ENCODE measurements at regions not wholly inside any gene's neighbourhood (a gene's known extent, or its start where the extent isn't known, plus 50 kb on each side); places are given as distances from the start of the nearest gene placed in this dataset.
A peak's percentile ranks its signal among the peaks of the same experiment; 100 is the strongest.

- Histone ChIP-seq H3K36me3 (ENCODE audit: control insufficient read depth in 4 of 4, insufficient read depth in 3 of 4, low read depth in 1 of 4, low read length in 3 of 4) (no peaks in the 10 kb centered on the region), H3K27me3 (ENCODE audit: control insufficient read depth in 4 of 4, insufficient read depth in 4 of 4, low read length in 3 of 4) (no peaks in the 10 kb centered on the region), H3K27ac (ENCODE audit: low read depth in 1 of 2, low read length in 2 of 2) (no peak overlapping the region), H3K9me3 (ENCODE audit: control insufficient read depth in 4 of 4, low read length in 3 of 4) (no peaks in the 10 kb centered on the region), H3K4me3 (ENCODE audit: low read depth in 1 of 3, low read length in 3 of 3) (no peak overlapping the region), H3K9ac (ENCODE audit: low read depth in 1 of 2, low read length in 2 of 2) (no peak overlapping the region), H3K4me1 (ENCODE audit: control insufficient read depth in 4 of 4, insufficient read depth in 4 of 4, low read length in 3 of 4) (peaks cover 0 to 2% (median 0%) of the 10 kb centered on the region in 4 donors)
- TF ChIP-seq RAD21 (IDR thresholded peaks at IDR 0.05) (peak; percentile 52 to 72), FOXA2 (IDR thresholded peaks at IDR 0.05) (no peak), TAF1 (conservative IDR thresholded peaks at IDR 0.05) (no peak), RXRA (IDR thresholded peaks at IDR 0.05) (no peak), CTCF (IDR thresholded peaks at IDR 0.05; ENCODE audit: low read depth, low read length, missing input control) (peak; percentile 64), SP1 (IDR thresholded peaks at IDR 0.05) (no peak), JUND (IDR thresholded peaks at IDR 0.05) (no peak), HNF4A (conservative IDR thresholded peaks at IDR 0.05) (peak in 1 of 2 donors; percentile 15)
- WGBS, result 34% methylated on average over 12 of the region's 12 CpGs
- no peak for DNase-seq (ENCODE audit: low spot score)
Measured at GRCh38 chr11:32312865-32313403, 122.4 kb downstream of the WT1 start.

DNA sequence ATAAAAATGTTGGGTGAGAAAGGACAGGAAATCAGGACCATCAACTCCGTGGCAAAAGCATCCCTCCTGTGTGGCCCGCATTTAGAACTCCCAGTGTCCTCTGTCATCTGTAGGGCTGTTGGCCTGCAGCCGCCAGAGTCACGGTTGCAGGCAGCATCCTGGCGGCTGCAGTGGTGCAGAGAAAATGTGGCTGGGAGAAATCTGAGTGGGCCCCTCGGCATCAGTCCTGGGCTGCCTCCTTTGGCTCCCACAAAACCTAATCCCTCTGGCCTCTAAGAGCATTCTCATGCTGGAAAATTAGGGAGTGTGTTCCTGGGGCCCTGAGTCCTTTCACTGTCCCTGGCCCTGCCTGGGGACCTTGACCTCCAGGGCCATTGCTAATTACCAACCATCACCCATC is 121.9 kb downstream of the WT1 start:
- H3K4me3 ChIP-seq (ENCODE audit: low read depth in 1 of 3, low read length in 3 of 3), result no peak overlapping the region
- DNase-seq (ENCODE audit: low spot score), result no peak
- no peak overlapping the region for H3K9ac ChIP-seq (ENCODE audit: low read depth in 1 of 2, low read length in 2 of 2)
- no peak for TF ChIP-seq TAF1 (conservative IDR thresholded peaks at IDR 0.05)
- TF ChIP-seq CTCF (IDR thresholded peaks at IDR 0.05; ENCODE audit: low read depth, low read length, missing input control), result no peak
- TF ChIP-seq NR2F2 (IDR thresholded peaks at IDR 0.05), result no peak
- no peak for TF ChIP-seq YY1 (IDR thresholded peaks at IDR 0.05)
- TF ChIP-seq HNF4G (IDR thresholded peaks at IDR 0.05), result no peak
- TF ChIP-seq SP1 (IDR thresholded peaks at IDR 0.05), result no peak
- TF ChIP-seq FOXA2 (IDR thresholded peaks at IDR 0.05), result no peak
- TF ChIP-seq, protein P1, sequence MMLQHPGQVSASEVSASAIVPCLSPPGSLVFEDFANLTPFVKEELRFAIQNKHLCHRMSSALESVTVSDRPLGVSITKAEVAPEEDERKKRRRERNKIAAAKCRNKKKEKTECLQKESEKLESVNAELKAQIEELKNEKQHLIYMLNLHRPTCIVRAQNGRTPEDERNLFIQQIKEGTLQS (IDR thresholded peaks at IDR 0.05), result no peak
- TF ChIP-seq RXRA (IDR thresholded peaks at IDR 0.05), result no peak
- no peak for TF ChIP-seq EGR1 (IDR thresholded peaks at IDR 0.05; ENCODE audit: low read depth in 2 of 2)
- TF ChIP-seq, protein P2, sequence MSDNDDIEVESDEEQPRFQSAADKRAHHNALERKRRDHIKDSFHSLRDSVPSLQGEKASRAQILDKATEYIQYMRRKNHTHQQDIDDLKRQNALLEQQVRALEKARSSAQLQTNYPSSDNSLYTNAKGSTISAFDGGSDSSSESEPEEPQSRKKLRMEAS (IDR thresholded peaks at IDR 0.05), result no peak
- TF ChIP-seq FOXA1 (IDR thresholded peaks at IDR 0.05), result no peak
- TF ChIP-seq GABPA (IDR thresholded peaks at IDR 0.05 in 1 of 2, conservative IDR thresholded peaks at IDR 0.05 in 1 of 2), result no peak
- TF ChIP-seq ZBTB33 (IDR thresholded peaks at IDR 0.05), result no peak
- no peak for TF ChIP-seq JUND (IDR thresholded peaks at IDR 0.05)
- no peak for TF ChIP-seq HNF4A (conservative IDR thresholded peaks at IDR 0.05)
- TF ChIP-seq RAD21 (IDR thresholded peaks at IDR 0.05), result no peak
- peaks cover 0 to 2% (median 0%) of the 10 kb centered on the region in 4 donors for H3K4me1 ChIP-seq (ENCODE audit: control insufficient read depth in 4 of 4, insufficient read depth in 4 of 4, low read length in 3 of 4)
- H3K27ac ChIP-seq (ENCODE audit: low read depth in 1 of 2, low read length in 2 of 2), result no peak overlapping the region
- H3K9me3 ChIP-seq (ENCODE audit: control insufficient read depth in 4 of 4, low read length in 3 of 4), result no peaks in the 10 kb centered on the region
- WGBS, result 85% methylated on average over 6 of the region's 6 CpGs
- H3K36me3 ChIP-seq (ENCODE audit: control insufficient read depth in 4 of 4, insufficient read depth in 3 of 4, low read depth in 1 of 4, low read length in 3 of 4), result no peaks in the 10 kb centered on the region
- no peaks in the 10 kb centered on the region for H3K27me3 ChIP-seq (ENCODE audit: control insufficient read depth in 4 of 4, insufficient read depth in 4 of 4, low read length in 3 of 4)

Data from liver (tissue), 8 donors.